HepG2 (cell line): ENCODE measurements at regions not wholly inside any gene's neighbourhood (a gene's known extent, or its start where the extent isn't known, plus 50 kb on each side); places are given as distances from the start of the nearest gene placed in this dataset.

ENCODE experiments used
- EP300 ChIP-seq, 3 experiments: sonication (generic) in 1 of 3; formaldehyde crosslinking in 1 of 3; IDR thresholded peaks; 2 replicates each; pipeline versions ENCODE4 v1.5.1 to v1.6.1; 2011 to 2020; ENCODE audit warnings: low read depth in 2 of 3, low read length in 2 of 3, borderline replicate concordance in 1 of 3, improper control_type of control experiment in 1 of 3, mild to moderate bottlenecking in 1 of 3, missing genetic modification reagents in 1 of 3, moderate library complexity in 1 of 3
- EZH2 ChIP-seq: conservative IDR thresholded peaks from 2 replicates; pipeline ENCODE4 v1.6.1; 2012; ENCODE audit warnings: mild to moderate bottlenecking, low read depth, low read length, moderate library complexity
- FOXJ3 ChIP-seq: sonication (generic); formaldehyde crosslinking; IDR thresholded peaks from 2 replicates; pipeline ENCODE4 v1.4.0; 2020; ENCODE audit warnings: missing genetic modification reagents, mild to moderate bottlenecking, borderline replicate concordance
- SETDB1 ChIP-seq: sonication (generic); formaldehyde crosslinking; IDR thresholded peaks from 2 replicates; pipeline ENCODE4 v1.5.1; 2020; ENCODE audit warnings: missing genetic modification reagents, mild to moderate bottlenecking, borderline replicate concordance
- SIN3A ChIP-seq: IDR thresholded peaks from 2 replicates; pipeline ENCODE4 v1.6.1; 2011; ENCODE audit warnings: low read depth, mild to moderate bottlenecking, control low read depth, low read length, borderline replicate concordance
- SMC3 ChIP-seq: IDR thresholded peaks from 2 replicates; pipeline ENCODE4 v1.6.1; 2011; ENCODE audit warnings: low read length, improper control_type of control experiment
- ZNF230 ChIP-seq: sonication (generic); formaldehyde crosslinking; IDR thresholded peaks from 2 replicates; pipeline ENCODE4 v1.4.0; 2020; ENCODE audit warnings: mild to moderate bottlenecking, missing genetic modification reagents
- TF ChIP-seq, protein P1 (sequence below): sonication (generic); formaldehyde crosslinking; IDR thresholded peaks from 2 replicates; pipeline ENCODE4 v1.8.1; 2022; ENCODE audit warnings: low read depth, mild to moderate bottlenecking, missing genetic modification reagents
- TF ChIP-seq, protein P2 (sequence below): sonication (generic); formaldehyde crosslinking; IDR thresholded peaks from 2 replicates; pipeline ENCODE4 v1.5.0; 2020; ENCODE audit warnings: mild to moderate bottlenecking, missing genetic modification reagents, moderate library complexity

DNA sequence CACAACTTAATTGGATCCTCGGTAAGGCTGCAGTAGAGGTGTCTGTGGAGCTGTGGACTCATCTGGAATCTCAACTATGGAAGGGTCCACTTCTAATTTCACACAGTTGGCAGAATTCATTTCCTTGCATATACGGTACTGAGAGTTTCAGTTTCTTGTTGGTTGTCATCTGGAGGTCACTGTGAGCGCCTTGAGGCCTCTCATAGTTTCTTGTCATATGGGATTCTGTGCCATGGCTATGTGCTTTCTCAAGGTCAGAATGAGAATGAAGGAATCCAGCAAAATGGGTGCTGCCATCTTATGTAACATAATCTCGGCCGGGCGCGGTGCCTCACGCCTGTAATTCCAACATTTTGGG lies 298.2 kb downstream of the DOK5 start:
- no peak for TF ChIP-seq EZH2
- TF ChIP-seq ZNF230 (CRISPR knock-in tag): no peak
- TF ChIP-seq SETDB1 (CRISPR knock-in tag): no peak
- TF ChIP-seq SIN3A: no peak
- TF ChIP-seq, protein P1, sequence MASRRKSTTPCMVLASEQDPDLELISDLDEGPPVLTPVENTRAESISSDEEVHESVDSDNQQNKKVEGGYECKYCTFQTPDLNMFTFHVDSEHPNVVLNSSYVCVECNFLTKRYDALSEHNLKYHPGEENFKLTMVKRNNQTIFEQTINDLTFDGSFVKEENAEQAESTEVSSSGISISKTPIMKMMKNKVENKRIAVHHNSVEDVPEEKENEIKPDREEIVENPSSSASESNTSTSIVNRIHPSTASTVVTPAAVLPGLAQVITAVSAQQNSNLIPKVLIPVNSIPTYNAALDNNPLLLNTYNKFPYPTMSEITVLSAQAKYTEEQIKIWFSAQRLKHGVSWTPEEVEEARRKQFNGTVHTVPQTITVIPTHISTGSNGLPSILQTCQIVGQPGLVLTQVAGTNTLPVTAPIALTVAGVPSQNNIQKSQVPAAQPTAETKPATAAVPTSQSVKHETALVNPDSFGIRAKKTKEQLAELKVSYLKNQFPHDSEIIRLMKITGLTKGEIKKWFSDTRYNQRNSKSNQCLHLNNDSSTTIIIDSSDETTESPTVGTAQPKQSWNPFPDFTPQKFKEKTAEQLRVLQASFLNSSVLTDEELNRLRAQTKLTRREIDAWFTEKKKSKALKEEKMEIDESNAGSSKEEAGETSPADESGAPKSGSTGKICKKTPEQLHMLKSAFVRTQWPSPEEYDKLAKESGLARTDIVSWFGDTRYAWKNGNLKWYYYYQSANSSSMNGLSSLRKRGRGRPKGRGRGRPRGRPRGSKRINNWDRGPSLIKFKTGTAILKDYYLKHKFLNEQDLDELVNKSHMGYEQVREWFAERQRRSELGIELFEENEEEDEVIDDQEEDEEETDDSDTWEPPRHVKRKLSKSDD (CRISPR knock-in tag): no peak
- no peak for TF ChIP-seq FOXJ3 (CRISPR knock-in tag)
- no peak for TF ChIP-seq SMC3
- no peak for TF ChIP-seq EP300 (IDR thresholded peaks at IDR 0.05; ENCODE audit: low read depth in 2 of 2, low read length in 2 of 2)
- no peak for TF ChIP-seq EP300 (CRISPR knock-in tag; IDR thresholded peaks at IDR 0.05; ENCODE audit: borderline replicate concordance)
- TF ChIP-seq, protein P2, sequence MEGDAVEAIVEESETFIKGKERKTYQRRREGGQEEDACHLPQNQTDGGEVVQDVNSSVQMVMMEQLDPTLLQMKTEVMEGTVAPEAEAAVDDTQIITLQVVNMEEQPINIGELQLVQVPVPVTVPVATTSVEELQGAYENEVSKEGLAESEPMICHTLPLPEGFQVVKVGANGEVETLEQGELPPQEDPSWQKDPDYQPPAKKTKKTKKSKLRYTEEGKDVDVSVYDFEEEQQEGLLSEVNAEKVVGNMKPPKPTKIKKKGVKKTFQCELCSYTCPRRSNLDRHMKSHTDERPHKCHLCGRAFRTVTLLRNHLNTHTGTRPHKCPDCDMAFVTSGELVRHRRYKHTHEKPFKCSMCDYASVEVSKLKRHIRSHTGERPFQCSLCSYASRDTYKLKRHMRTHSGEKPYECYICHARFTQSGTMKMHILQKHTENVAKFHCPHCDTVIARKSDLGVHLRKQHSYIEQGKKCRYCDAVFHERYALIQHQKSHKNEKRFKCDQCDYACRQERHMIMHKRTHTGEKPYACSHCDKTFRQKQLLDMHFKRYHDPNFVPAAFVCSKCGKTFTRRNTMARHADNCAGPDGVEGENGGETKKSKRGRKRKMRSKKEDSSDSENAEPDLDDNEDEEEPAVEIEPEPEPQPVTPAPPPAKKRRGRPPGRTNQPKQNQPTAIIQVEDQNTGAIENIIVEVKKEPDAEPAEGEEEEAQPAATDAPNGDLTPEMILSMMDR (CRISPR knock-in tag): no peak
